Activated T-helper 2 cell treated with anti-CD3 and anti-CD28 coated beads, Interferon-gamma antibody, Interleukin-2, Interleukin-4, amounts not matched to agents 10 μg/mL and 5 μg/mL and 100 μg/mL, durations not matched to agents 14 hours and 24 hours and 36 hours (primary cell): ENCODE measurements at regions not wholly inside any gene's neighbourhood (a gene's known extent, or its start where the extent isn't known, plus 50 kb on each side); places are given as distances from the start of the nearest gene placed in this dataset.

ENCODE experiments used
- DNase-seq: peaks from one replicate; pipeline ENCODE4 v3.0.0; 2021; ENCODE audit warnings: low spot score
- H3K27ac Mint-ChIP-seq: one replicate; pipeline ENCODE4 v1.8.0; 2021; ENCODE audit warnings: mixed read lengths
- H3K27me3 Mint-ChIP-seq: one replicate; pipeline ENCODE4 v1.8.0; 2021; ENCODE audit warnings: low read depth, mixed read lengths
- H3K36me3 Mint-ChIP-seq: one replicate; pipeline ENCODE4 v1.8.0; 2021; ENCODE audit warnings: low read depth, mixed read lengths
- H3K4me1 Mint-ChIP-seq: one replicate; pipeline ENCODE4 v1.8.0; 2021; ENCODE audit warnings: low read depth, mixed read lengths
- H3K4me3 Mint-ChIP-seq: one replicate; pipeline ENCODE4 v1.8.0; 2021; ENCODE audit warnings: low read depth, mild to moderate bottlenecking, moderate library complexity, mixed read lengths
- H3K9me3 Mint-ChIP-seq: one replicate; pipeline ENCODE4 v1.8.0; 2021; ENCODE audit warnings: mixed read lengths
- intact Hi-C: fragments of 100-400 bp; cut with micrococcal nuclease; formaldehyde crosslinking; loops from one replicate; pipeline ENCODE4 v1.15.1; 2023

DNA sequence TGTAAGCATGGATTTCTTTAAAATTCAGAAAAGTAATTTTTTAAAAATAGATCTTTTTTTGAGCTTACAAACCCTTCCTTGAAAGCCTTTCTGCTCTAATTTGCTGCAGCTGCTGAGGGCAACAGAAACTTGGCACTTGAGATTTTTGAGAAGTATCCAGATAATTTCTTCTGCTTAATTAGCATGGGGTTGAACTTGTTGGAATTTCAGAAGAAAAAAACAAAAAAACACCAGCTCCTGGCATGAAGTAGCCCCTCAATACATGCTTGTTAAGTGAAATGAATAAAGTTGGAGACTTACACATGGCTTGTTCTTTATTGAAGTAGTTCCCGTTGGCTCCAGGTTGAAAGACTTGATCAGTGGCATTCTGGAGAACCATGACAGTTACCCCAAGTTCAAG, 331.4 kb upstream of the RAG2 start:
- Mint-ChIP-seq H3K4me3 (no peak overlapping the region), H3K4me1 (no peaks in the 10 kb centered on the region), H3K27ac (no peak overlapping the region), H3K27me3 (no peaks in the 10 kb centered on the region), H3K9me3 (no peaks in the 10 kb centered on the region), H3K36me3 (no peaks in the 10 kb centered on the region)
- intact Hi-C loops = no loop called here
- DNase-seq = no peak

- H3K9me3 Mint-ChIP-seq = no peaks in the 10 kb centered on the region
- H3K27me3 Mint-ChIP-seq = no peaks in the 10 kb centered on the region
- no peak overlapping the region for H3K4me3 Mint-ChIP-seq
- H3K4me1 Mint-ChIP-seq = no peaks in the 10 kb centered on the region
- DNase-seq = no peak
- H3K36me3 Mint-ChIP-seq = no peaks in the 10 kb centered on the region
- intact Hi-C loops = no loop called here
- no peak overlapping the region for H3K27ac Mint-ChIP-seq
Measured at GRCh38 chr11:36928621-36929020, 330.6 kb upstream of the RAG2 start.

DNA sequence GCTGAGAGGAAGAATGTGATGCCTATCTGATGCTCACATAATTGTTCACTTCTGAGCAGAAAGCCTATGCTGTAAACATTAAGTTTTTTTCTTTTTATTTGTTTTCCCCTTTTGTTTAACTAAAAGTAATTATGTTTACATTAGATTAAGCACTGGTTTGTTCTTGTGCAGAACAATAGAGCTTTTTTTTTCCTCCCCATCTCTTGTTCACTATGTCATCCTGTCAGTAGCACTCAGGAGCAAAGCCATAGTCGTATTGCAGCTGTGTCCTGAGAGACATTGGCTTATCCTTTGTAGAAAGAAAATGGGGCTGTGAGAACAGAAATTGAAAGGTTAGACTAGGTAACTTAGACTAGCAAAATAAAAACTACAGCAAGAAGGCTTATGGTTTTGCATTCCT, 301.8 kb upstream of the RAG2 start:
- Mint-ChIP-seq H3K4me1 (no peaks in the 10 kb centered on the region), H3K4me3 (no peak overlapping the region), H3K9me3 (peaks cover 1% of the 10 kb centered on the region), H3K27me3 (no peaks in the 10 kb centered on the region), H3K36me3 (no peaks in the 10 kb centered on the region), H3K27ac (no peak overlapping the region)
- intact Hi-C loops = no loop called here
- DNase-seq = no peak

DNA sequence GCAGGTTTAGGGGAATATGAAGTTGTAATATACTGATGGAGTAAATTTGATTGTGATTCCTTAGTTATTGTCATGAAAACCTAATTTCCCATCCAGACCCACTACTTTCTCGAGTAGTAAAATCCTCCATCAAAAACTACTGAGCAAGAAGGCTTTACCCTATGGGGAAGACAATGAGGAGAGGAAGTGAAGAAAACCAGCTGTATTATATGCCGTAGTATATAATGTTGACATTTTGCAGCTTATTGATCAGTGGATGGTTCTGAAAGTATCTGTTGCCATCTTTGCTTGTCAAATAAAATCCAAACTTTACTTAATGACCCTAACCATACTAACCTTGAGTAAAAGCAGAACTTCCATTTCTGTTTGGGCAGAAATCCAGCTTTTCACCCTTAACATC, 292.8 kb upstream of the RAG2 start:
- no peak overlapping the region for H3K27ac Mint-ChIP-seq
- H3K36me3 Mint-ChIP-seq = no peaks in the 10 kb centered on the region
- no peak overlapping the region for H3K4me3 Mint-ChIP-seq
- no peak for DNase-seq
- intact Hi-C loops = no loop called here
- H3K9me3 Mint-ChIP-seq = no peaks in the 10 kb centered on the region
- H3K4me1 Mint-ChIP-seq = no peaks in the 10 kb centered on the region
- no peaks in the 10 kb centered on the region for H3K27me3 Mint-ChIP-seq

- H3K9me3 Mint-ChIP-seq = no peaks in the 10 kb centered on the region
- no peaks in the 10 kb centered on the region for H3K27me3 Mint-ChIP-seq
- intact Hi-C loops = no loop called here
- no peaks in the 10 kb centered on the region for H3K36me3 Mint-ChIP-seq
- no peak overlapping the region for H3K4me3 Mint-ChIP-seq
- H3K4me1 Mint-ChIP-seq = no peaks in the 10 kb centered on the region
- DNase-seq = no peak
- H3K27ac Mint-ChIP-seq = no peak overlapping the region
Measured at GRCh38 chr11:36890121-36890679, 292.2 kb upstream of the RAG2 start.

GRCh38 chr11:36885154-36885553, 287.1 kb upstream of the RAG2 start:
- Mint-ChIP-seq H3K4me1 (no peaks in the 10 kb centered on the region), H3K36me3 (no peaks in the 10 kb centered on the region), H3K9me3 (peaks cover 6% of the 10 kb centered on the region), H3K4me3 (no peak overlapping the region), H3K27ac (no peak overlapping the region), H3K27me3 (no peaks in the 10 kb centered on the region)
- DNase-seq = no peak
- intact Hi-C loops = no loop called here

DNA sequence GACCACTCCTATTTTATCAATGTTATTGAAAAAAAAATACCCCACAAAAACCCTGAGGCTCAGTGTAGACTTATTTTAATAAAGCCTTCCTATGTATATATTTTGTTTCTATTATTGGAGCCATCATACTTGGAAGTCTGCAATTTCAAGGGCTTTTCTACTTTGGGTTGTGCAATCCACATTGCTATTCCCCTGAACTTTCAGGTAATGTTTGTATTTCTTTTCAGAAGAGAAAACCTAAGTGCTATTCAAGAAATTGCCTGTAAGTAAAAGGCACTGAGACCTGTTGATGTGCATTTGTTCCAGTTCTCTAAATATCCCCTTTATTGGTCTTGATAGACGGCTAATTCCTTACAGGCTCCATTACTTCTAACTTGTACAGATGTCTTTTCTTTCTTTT, 280.7 kb upstream of the RAG2 start:
- H3K4me3 Mint-ChIP-seq = no peak overlapping the region
- H3K9me3 Mint-ChIP-seq = peaks cover 6% of the 10 kb centered on the region
- no peaks in the 10 kb centered on the region for H3K4me1 Mint-ChIP-seq
- DNase-seq = no peak
- no peak overlapping the region for H3K27ac Mint-ChIP-seq
- no peaks in the 10 kb centered on the region for H3K27me3 Mint-ChIP-seq
- no peaks in the 10 kb centered on the region for H3K36me3 Mint-ChIP-seq
- intact Hi-C loops = no loop called here

DNA sequence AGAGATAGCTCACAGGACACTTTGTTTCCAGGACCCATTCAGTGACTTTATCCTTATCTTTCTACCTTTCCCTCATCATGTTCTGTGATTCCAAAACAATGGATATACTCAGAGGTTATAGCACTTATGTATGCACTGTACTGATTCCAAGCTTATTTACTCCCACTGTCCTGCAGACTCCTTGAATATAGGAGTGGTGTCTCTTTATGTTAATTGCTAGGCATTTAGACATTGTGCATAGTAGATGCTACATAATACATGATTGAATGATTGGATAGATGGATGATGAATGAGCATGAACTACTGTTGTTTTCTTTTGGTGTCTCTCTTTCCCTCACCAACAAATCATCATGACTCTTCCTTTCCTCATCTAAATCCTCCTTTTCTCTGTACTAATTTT, 279.1 kb upstream of the RAG2 start:
- Mint-ChIP-seq H3K36me3 (no peaks in the 10 kb centered on the region), H3K4me3 (no peak overlapping the region), H3K27ac (no peak overlapping the region), H3K9me3 (peaks cover 6% of the 10 kb centered on the region), H3K4me1 (no peaks in the 10 kb centered on the region), H3K27me3 (no peaks in the 10 kb centered on the region)
- intact Hi-C loops = no loop called here
- no peak for DNase-seq

- Mint-ChIP-seq H3K27ac (no peak overlapping the region), H3K9me3 (peaks cover 6% of the 10 kb centered on the region), H3K27me3 (no peaks in the 10 kb centered on the region), H3K36me3 (no peaks in the 10 kb centered on the region), H3K4me1 (no peaks in the 10 kb centered on the region), H3K4me3 (no peak overlapping the region)
- no peak for DNase-seq
- intact Hi-C loops = no loop called here
Measured at GRCh38 chr11:36876266-36876665, 278.2 kb upstream of the RAG2 start.

- Mint-ChIP-seq H3K9me3 (no peaks in the 10 kb centered on the region), H3K36me3 (no peaks in the 10 kb centered on the region), H3K4me3 (no peak overlapping the region), H3K27me3 (no peaks in the 10 kb centered on the region), H3K27ac (no peak overlapping the region), H3K4me1 (no peaks in the 10 kb centered on the region)
- intact Hi-C loops = no loop called here
- no peak for DNase-seq
Measured at GRCh38 chr11:36874291-36874690, 276.3 kb upstream of the RAG2 start.

DNA sequence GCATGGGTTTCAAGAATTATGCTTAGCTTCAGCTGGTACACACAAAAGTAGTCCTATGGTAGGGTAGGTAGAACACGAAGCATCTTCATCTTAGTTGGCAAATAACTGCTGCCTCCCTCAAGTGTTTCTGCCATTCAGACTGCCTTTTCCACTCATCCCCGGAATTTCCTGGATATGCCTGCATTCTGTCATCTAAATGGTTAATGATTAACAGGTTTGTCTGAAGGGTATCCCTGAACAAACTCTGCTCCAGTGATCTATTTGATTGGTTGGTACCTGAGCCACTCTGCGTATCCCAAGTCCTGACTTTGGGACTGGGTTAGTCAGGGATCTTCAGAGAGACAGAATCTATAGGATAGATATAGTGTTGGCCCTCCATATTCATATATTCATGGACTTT, 272.3 kb upstream of the RAG2 start:
- no peak overlapping the region for H3K27ac Mint-ChIP-seq
- no peaks in the 10 kb centered on the region for H3K4me1 Mint-ChIP-seq
- no peak for DNase-seq
- intact Hi-C loops = no loop called here
- H3K4me3 Mint-ChIP-seq = no peak overlapping the region
- no peaks in the 10 kb centered on the region for H3K36me3 Mint-ChIP-seq
- no peaks in the 10 kb centered on the region for H3K27me3 Mint-ChIP-seq
- no peaks in the 10 kb centered on the region for H3K9me3 Mint-ChIP-seq

DNA sequence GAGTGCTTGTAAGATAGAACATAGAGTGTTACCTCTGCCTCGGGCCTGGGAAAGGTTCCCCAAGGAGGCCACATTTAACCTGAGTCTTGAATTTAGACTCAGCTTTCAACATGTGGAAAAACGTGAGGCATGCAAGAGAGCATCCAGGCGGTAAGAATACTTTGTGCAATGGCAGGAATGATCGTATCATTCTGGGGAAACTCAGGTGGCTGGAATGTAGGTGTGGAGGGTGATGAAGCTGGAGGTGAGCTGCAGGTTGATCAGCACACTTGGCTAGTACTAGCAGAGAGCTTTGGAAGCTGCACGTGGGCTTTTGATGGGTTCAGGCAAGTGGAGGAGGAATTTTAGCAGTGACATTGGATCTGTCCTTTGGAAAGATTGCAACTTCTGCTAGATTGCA, 270.3 kb upstream of the RAG2 start:
- DNase-seq = no peak
- intact Hi-C loops = no loop called here
- Mint-ChIP-seq H3K36me3 (no peaks in the 10 kb centered on the region), H3K9me3 (no peaks in the 10 kb centered on the region), H3K27me3 (no peaks in the 10 kb centered on the region), H3K4me1 (no peaks in the 10 kb centered on the region), H3K4me3 (no peak overlapping the region), H3K27ac (no peak overlapping the region)

- Mint-ChIP-seq H3K4me3 (no peak overlapping the region), H3K9me3 (no peaks in the 10 kb centered on the region), H3K27me3 (no peaks in the 10 kb centered on the region), H3K4me1 (no peaks in the 10 kb centered on the region), H3K27ac (no peak overlapping the region), H3K36me3 (no peaks in the 10 kb centered on the region)
- no peak for DNase-seq
- intact Hi-C loops = no loop called here
Measured at GRCh38 chr11:36865846-36866245, 267.8 kb upstream of the RAG2 start.

DNA sequence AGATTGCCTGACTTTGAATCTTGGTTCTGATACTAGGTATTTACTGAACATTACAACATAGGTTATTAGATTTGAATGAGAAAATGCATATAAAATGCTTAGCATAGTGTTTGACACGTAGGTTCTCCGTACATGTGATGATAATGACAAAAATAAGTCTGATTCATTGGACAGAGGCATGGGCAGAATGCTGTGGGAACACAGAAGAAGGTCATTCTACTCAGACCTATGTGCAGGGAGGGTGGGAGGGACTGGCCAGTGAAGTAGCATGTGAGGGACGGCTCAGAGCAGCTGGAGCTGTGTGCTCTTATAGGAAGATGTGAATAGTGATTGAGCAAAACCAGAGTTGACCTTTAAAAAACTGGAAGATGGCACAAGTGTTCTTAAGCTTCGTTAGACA, 256.8 kb upstream of the RAG2 start:
- intact Hi-C loops = no loop called here
- DNase-seq = no peak
- Mint-ChIP-seq H3K27me3 (no peaks in the 10 kb centered on the region), H3K36me3 (no peaks in the 10 kb centered on the region), H3K27ac (no peak overlapping the region), H3K9me3 (no peaks in the 10 kb centered on the region), H3K4me3 (no peak overlapping the region), H3K4me1 (no peaks in the 10 kb centered on the region)
